Subcutaneous abdominal adipose tissue (tissue), 5 donors: ENCODE measurements at regions not wholly inside any gene's neighbourhood (a gene's known extent, or its start where the extent isn't known, plus 50 kb on each side); places are given as distances from the start of the nearest gene placed in this dataset.

Experiments used
- H3K27ac ChIP-seq: one replicate; pipeline ENCODE4 v1.7.0; 2013; ENCODE audit warnings: low read depth, mild to moderate bottlenecking, inconsistent platforms, low read length, moderate library complexity
- H3K27me3 ChIP-seq, 5 donors: one replicate each; pipeline ENCODE4 v1.7.0; 2013; ENCODE audit warnings: low read length in 5 of 5, inconsistent platforms in 1 of 5; ENCODE audit not compliant: control insufficient read depth in 5 of 5, insufficient read depth in 4 of 5
- H3K36me3 ChIP-seq, 5 donors: one replicate each; pipeline ENCODE4 v1.7.0; 2013; ENCODE audit warnings: low read length in 5 of 5; ENCODE audit not compliant: control insufficient read depth in 5 of 5, insufficient read depth in 5 of 5
- H3K4me1 ChIP-seq, 5 donors: one replicate each; pipeline ENCODE4 v1.7.0; 2013; ENCODE audit warnings: low read length in 5 of 5, mild to moderate bottlenecking in 3 of 5, moderate library complexity in 1 of 5; ENCODE audit not compliant: control insufficient read depth in 5 of 5, insufficient read depth in 5 of 5
- H3K4me3 ChIP-seq, 5 donors: one replicate each; pipeline ENCODE4 v1.7.0; 2013; ENCODE audit warnings: low read length in 5 of 5, low read depth in 1 of 5
- H3K9ac ChIP-seq, 5 donors: one replicate each; pipeline ENCODE4 v1.7.0; 2013; ENCODE audit warnings: low read length in 5 of 5, mild to moderate bottlenecking in 4 of 5, moderate library complexity in 3 of 5
- H3K9me3 ChIP-seq, 5 donors: one replicate each; pipeline ENCODE4 v1.7.0; 2013; ENCODE audit warnings: low read length in 5 of 5; ENCODE audit not compliant: control insufficient read depth in 5 of 5
- donor health status: healthy.
- donor health status: healthy.
- donor health status: healthy.
- donor health status: healthy.
- donor health status: healthy.

- H3K27me3 ChIP-seq = no peaks in the 10 kb centered on the region
- H3K4me3 ChIP-seq = no peak overlapping the region
- peaks cover 0 to 18% (median 10%) of the 10 kb centered on the region in 5 donors for H3K4me1 ChIP-seq
- no peaks in the 10 kb centered on the region for H3K36me3 ChIP-seq
- H3K9me3 ChIP-seq = no peaks in the 10 kb centered on the region
- H3K9ac ChIP-seq = no peak overlapping the region
- no peak overlapping the region for H3K27ac ChIP-seq
Measured at GRCh38 chr2:150162241-150162942, 325.1 kb downstream of the RND3 start.

GRCh38 chr2:150160058-150160457 lies 327.4 kb downstream of the RND3 start:
- Histone ChIP-seq H3K36me3 (no peaks in the 10 kb centered on the region), H3K4me1 (peaks cover 0 to 8% (median 1%) of the 10 kb centered on the region in 5 donors), H3K9me3 (no peaks in the 10 kb centered on the region), H3K4me3 (no peak overlapping the region), H3K27me3 (no peaks in the 10 kb centered on the region), H3K27ac (no peak overlapping the region), H3K9ac (no peak overlapping the region)

GRCh38 chr2:150159300-150159699 lies 328.2 kb downstream of the RND3 start:
- no peak overlapping the region for H3K9ac ChIP-seq
- no peaks in the 10 kb centered on the region for H3K27me3 ChIP-seq
- H3K36me3 ChIP-seq = no peaks in the 10 kb centered on the region
- H3K27ac ChIP-seq = no peak overlapping the region
- no peaks in the 10 kb centered on the region for H3K9me3 ChIP-seq
- H3K4me3 ChIP-seq = no peak overlapping the region
- H3K4me1 ChIP-seq = peaks cover 0 to 8% (median 0%) of the 10 kb centered on the region in 5 donors

- Histone ChIP-seq H3K9me3 (peaks cover 0 to 2% (median 0%) of the 10 kb centered on the region in 5 donors), H3K4me1 (peaks cover 0 to 8% (median 0%) of the 10 kb centered on the region in 5 donors), H3K36me3 (no peaks in the 10 kb centered on the region), H3K9ac (no peak overlapping the region), H3K27me3 (no peaks in the 10 kb centered on the region), H3K27ac (no peak overlapping the region), H3K4me3 (no peak overlapping the region)
Measured at GRCh38 chr2:150156876-150157275, 330.6 kb downstream of the RND3 start.

- H3K9me3 ChIP-seq = peaks cover 0 to 2% (median 0%) of the 10 kb centered on the region in 5 donors
- no peak overlapping the region for H3K9ac ChIP-seq
- no peaks in the 10 kb centered on the region for H3K36me3 ChIP-seq
- H3K4me3 ChIP-seq = no peak overlapping the region
- H3K27me3 ChIP-seq = no peaks in the 10 kb centered on the region
- H3K4me1 ChIP-seq = peaks cover 0 to 8% (median 0%) of the 10 kb centered on the region in 5 donors
- H3K27ac ChIP-seq = no peak overlapping the region
Measured at GRCh38 chr2:150156415-150156814, 331.1 kb downstream of the RND3 start.

GRCh38 chr2:150154308-150154797 lies 333.1 kb downstream of the RND3 start:
- peaks cover 0 to 2% (median 0%) of the 10 kb centered on the region in 5 donors for H3K9me3 ChIP-seq
- peaks cover 0 to 4% (median 0%) of the 10 kb centered on the region in 5 donors for H3K4me1 ChIP-seq
- H3K27me3 ChIP-seq = no peaks in the 10 kb centered on the region
- no peak overlapping the region for H3K9ac ChIP-seq
- no peak overlapping the region for H3K27ac ChIP-seq
- H3K4me3 ChIP-seq = no peak overlapping the region
- no peaks in the 10 kb centered on the region for H3K36me3 ChIP-seq

GRCh38 chr2:150153646-150154307 lies 333.7 kb downstream of the RND3 start:
- no peaks in the 10 kb centered on the region for H3K36me3 ChIP-seq
- peaks cover 0 to 4% (median 0%) of the 10 kb centered on the region in 5 donors for H3K4me1 ChIP-seq
- H3K9me3 ChIP-seq = peaks cover 0 to 2% (median 0%) of the 10 kb centered on the region in 5 donors
- H3K27me3 ChIP-seq = no peaks in the 10 kb centered on the region
- no peak overlapping the region for H3K27ac ChIP-seq
- H3K9ac ChIP-seq = no peak overlapping the region
- H3K4me3 ChIP-seq = no peak overlapping the region

- H3K27me3 ChIP-seq = no peaks in the 10 kb centered on the region
- H3K9me3 ChIP-seq = peaks cover 0 to 2% (median 0%) of the 10 kb centered on the region in 5 donors
- peaks cover 0 to 4% (median 0%) of the 10 kb centered on the region in 5 donors for H3K4me1 ChIP-seq
- no peak overlapping the region for H3K9ac ChIP-seq
- no peak overlapping the region for H3K4me3 ChIP-seq
- H3K27ac ChIP-seq = no peak overlapping the region
- H3K36me3 ChIP-seq = no peaks in the 10 kb centered on the region
Measured at GRCh38 chr2:150152230-150152629, 335.2 kb downstream of the RND3 start.

- Histone ChIP-seq H3K27ac (no peak overlapping the region), H3K9ac (no peak overlapping the region), H3K9me3 (peaks cover 4 to 17% (median 15%) of the 10 kb centered on the region in 5 donors), H3K36me3 (no peaks in the 10 kb centered on the region), H3K27me3 (no peaks in the 10 kb centered on the region), H3K4me1 (no peaks in the 10 kb centered on the region), H3K4me3 (no peak overlapping the region)
Measured at GRCh38 chr2:150150144-150150543, 337.3 kb downstream of the RND3 start.
